ENCODE measurements at regions not wholly inside any gene's neighbourhood (a gene's known extent, or its start where the extent isn't known, plus 50 kb on each side); places are given as distances from the start of the nearest gene placed in this dataset.

GRCh38 chr16:85291302-85292148 lies 179.3 kb upstream of the CIBAR2 start (continued):
- TF ChIP-seq BHLHE40 (IDR thresholded peaks at IDR 0.05; ENCODE audit: low read length) (no peak), ZBTB34 (CRISPR knock-in tag; IDR thresholded peaks at IDR 0.05) (peak; percentile 98), HMGA1 (CRISPR knock-in tag; conservative IDR thresholded peaks at IDR 0.05) (no peak), JDP2 (CRISPR knock-in tag; IDR thresholded peaks at IDR 0.05; ENCODE audit: borderline replicate concordance) (no peak; the same call in 1 of the 2 replicates), KMT2A (CRISPR knock-in tag; IDR thresholded peaks at IDR 0.05) (peak; percentile 78; the same call in 1 of the 2 replicates), WIZ (CRISPR knock-in tag; IDR thresholded peaks at IDR 0.05) (peak; percentile 62; the same call in 1 of the 2 replicates), ZNF256 (CRISPR knock-in tag; conservative IDR thresholded peaks at IDR 0.05) (no peak; the same call in 1 of the 2 replicates), ZNF296 (CRISPR knock-in tag; conservative IDR thresholded peaks at IDR 0.05) (peak; percentile 99), EEA1 (CRISPR knock-in tag; IDR thresholded peaks at IDR 0.05; ENCODE audit: borderline replicate concordance) (peak; percentile 60; the same call in 1 of the 2 replicates), ZNF503 (CRISPR knock-in tag; IDR thresholded peaks at IDR 0.05) (peak; percentile 99), TBL1XR1 (IDR thresholded peaks at IDR 0.05; ENCODE audit: borderline replicate concordance, low read length, partially characterized antibody) (peak; percentile 95), ARNT (IDR thresholded peaks at IDR 0.05) (no peak), ZNF556 (CRISPR knock-in tag; IDR thresholded peaks at IDR 0.05; ENCODE audit: borderline replicate concordance) (peak; percentile 100), HNRNPUL1 (IDR thresholded peaks at IDR 0.05; ENCODE audit: low read depth, low read length) (no peak), MAFK (conservative IDR thresholded peaks at IDR 0.05 in 1 of 2, IDR thresholded peaks at IDR 0.05 in 1 of 2; ENCODE audit: low read length in 2 of 2) (0 out of 4 replicates have a peak, but pooled peaks of 1 of the 2 experiments have one; percentile 1), ARID5B (CRISPR knock-in tag; IDR thresholded peaks at IDR 0.05) (peak; percentile 99), RARG (CRISPR knock-in tag; IDR thresholded peaks at IDR 0.05; ENCODE audit: low read depth) (no peak), RELA (CRISPR knock-in tag; IDR thresholded peaks at IDR 0.05) (peak; percentile 68; the same call in 1 of the 2 replicates), ATF7 (IDR thresholded peaks at IDR 0.05) (no peak), ATF7 (CRISPR knock-in tag; IDR thresholded peaks at IDR 0.05) (peak; percentile 98), ZNF883 (CRISPR knock-in tag; IDR thresholded peaks at IDR 0.05; ENCODE audit: not compliant biosample characterization) (peak; percentile 90), E2F2 (CRISPR knock-in tag; IDR thresholded peaks at IDR 0.05; ENCODE audit: borderline replicate concordance) (peak; percentile 82; the same call in 1 of the 2 replicates)
